Smooth muscle cell (in vitro differentiated cells): ENCODE measurements at regions not wholly inside any gene's neighbourhood (a gene's known extent, or its start where the extent isn't known, plus 50 kb on each side); places are given as distances from the start of the nearest gene placed in this dataset.

Experiments used
- DNase-seq: peaks from one replicate; lab custom pipeline; 2025; ENCODE audit not compliant: unreplicated experiment; lab: John Stamatoyannopoulos, UW
- H2AFZ ChIP-seq: fragments of 200-600 bp; sonication (generic); 2 replicates; pipeline ENCODE4 v1.6.0; 2016; ENCODE audit warnings: antibody characterized with exemption, low read depth, mild to moderate bottlenecking
- H3F3A ChIP-seq: fragments of 200-600 bp; sonication (generic); 2 replicates; pipeline ENCODE4 v1.6.0; 2017; ENCODE audit warnings: antibody characterized with exemption, low read depth
- H3K27ac ChIP-seq: fragments of 200-600 bp; sonication (generic); 2 replicates; pipeline ENCODE4 v1.5.1; 2016; ENCODE audit warnings: low read depth, mild to moderate bottlenecking
- H3K27me3 ChIP-seq: fragments of 200-600 bp; sonication (generic); 2 replicates; pipeline ENCODE4 v1.6.1; 2016; ENCODE audit warnings: low read depth, mild to moderate bottlenecking
- H3K36me3 ChIP-seq: fragments of 200-600 bp; sonication (generic); 2 replicates; pipeline ENCODE4 v1.5.1; 2016; ENCODE audit warnings: low read depth
- H3K4me1 ChIP-seq: fragments of 200-600 bp; sonication (generic); 2 replicates; pipeline ENCODE4 v1.5.1; 2016; ENCODE audit warnings: low read depth
- H3K4me2 ChIP-seq: fragments of 200-600 bp; sonication (generic); 2 replicates; pipeline ENCODE4 v1.6.0; 2016; ENCODE audit warnings: mild to moderate bottlenecking
- H3K4me3 ChIP-seq: fragments of 200-600 bp; sonication (generic); 2 replicates; pipeline ENCODE4 v1.5.1; 2016; ENCODE audit warnings: mild to moderate bottlenecking
- H3K79me2 ChIP-seq: fragments of 200-600 bp; sonication (generic); 2 replicates; pipeline ENCODE4 v1.6.0; 2016; ENCODE audit warnings: low read depth, mild to moderate bottlenecking
- H3K9ac ChIP-seq: fragments of 200-600 bp; sonication (generic); 2 replicates; pipeline ENCODE4 v1.6.0; 2016; ENCODE audit warnings: low read depth
- H3K9me3 ChIP-seq: fragments of 200-600 bp; sonication (generic); replicated peaks from 2 replicates; pipeline ENCODE4 v1.5.1; 2016; ENCODE audit warnings: low read depth
- H4K20me1 ChIP-seq: fragments of 200-600 bp; sonication (generic); 2 replicates; pipeline ENCODE4 v1.6.0; 2016; ENCODE audit warnings: low read depth
- WGBS: methylation state at CpG from one replicate; pipeline ENCODE4 v1.1.7; 2016; ENCODE audit warnings: low lambda C conversion rate; 5-methylcytosine and 5-hydroxymethylcytosine counted together
- TF ChIP-seq, protein P1 (sequence below): fragments of 200-600 bp; sonication (generic); IDR thresholded peaks from 2 replicates; pipeline ENCODE4 v1.5.1; 2017; ENCODE audit warnings: borderline replicate concordance, mild to moderate bottlenecking, antibody characterized with exemption; ENCODE audit not compliant: insufficient read depth, poor library complexity, severe bottlenecking

DNA sequence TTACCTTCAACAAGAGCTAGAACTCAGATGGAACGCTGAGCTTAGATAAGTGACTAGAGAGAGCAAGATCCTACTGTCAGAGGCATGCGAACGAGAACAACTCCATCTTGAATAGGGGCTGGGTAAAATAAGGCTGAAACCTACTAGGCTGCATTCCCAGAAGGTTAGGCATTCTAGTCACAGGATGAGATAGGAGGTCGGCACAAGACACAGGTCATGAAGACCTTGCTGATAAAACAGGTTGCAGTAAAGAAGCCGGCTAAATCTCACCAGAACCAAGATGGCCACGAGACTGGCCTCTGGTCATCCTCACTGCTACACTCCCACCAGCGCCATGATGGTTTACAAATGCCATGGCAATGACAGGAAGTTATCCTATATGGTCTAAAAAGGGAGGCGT, 59.6 kb upstream of the PLEKHG3 start:
- Histone ChIP-seq H3K4me2 (peak overlapping the region; percentile 66), H3K9ac (peak overlapping the region; percentile 59), H3K4me1 (peaks cover 24% of the 10 kb centered on the region), H3K9me3 (no peaks in the 10 kb centered on the region), H4K20me1 (no peaks in the 10 kb centered on the region), H3K4me3 (no peak overlapping the region), H3F3A (peaks cover 14% of the 10 kb centered on the region), H2AFZ (peak overlapping the region; percentile 31), H3K27me3 (no peaks in the 10 kb centered on the region), H3K79me2 (no peaks in the 10 kb centered on the region), H3K36me3 (no peaks in the 10 kb centered on the region), H3K27ac (peak overlapping the region; percentile 95)
- TF ChIP-seq, protein P1, sequence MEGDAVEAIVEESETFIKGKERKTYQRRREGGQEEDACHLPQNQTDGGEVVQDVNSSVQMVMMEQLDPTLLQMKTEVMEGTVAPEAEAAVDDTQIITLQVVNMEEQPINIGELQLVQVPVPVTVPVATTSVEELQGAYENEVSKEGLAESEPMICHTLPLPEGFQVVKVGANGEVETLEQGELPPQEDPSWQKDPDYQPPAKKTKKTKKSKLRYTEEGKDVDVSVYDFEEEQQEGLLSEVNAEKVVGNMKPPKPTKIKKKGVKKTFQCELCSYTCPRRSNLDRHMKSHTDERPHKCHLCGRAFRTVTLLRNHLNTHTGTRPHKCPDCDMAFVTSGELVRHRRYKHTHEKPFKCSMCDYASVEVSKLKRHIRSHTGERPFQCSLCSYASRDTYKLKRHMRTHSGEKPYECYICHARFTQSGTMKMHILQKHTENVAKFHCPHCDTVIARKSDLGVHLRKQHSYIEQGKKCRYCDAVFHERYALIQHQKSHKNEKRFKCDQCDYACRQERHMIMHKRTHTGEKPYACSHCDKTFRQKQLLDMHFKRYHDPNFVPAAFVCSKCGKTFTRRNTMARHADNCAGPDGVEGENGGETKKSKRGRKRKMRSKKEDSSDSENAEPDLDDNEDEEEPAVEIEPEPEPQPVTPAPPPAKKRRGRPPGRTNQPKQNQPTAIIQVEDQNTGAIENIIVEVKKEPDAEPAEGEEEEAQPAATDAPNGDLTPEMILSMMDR: no peak
- WGBS: 77% methylated on average over 8 of the region's 8 CpGs
- DNase-seq: no peak

DNA sequence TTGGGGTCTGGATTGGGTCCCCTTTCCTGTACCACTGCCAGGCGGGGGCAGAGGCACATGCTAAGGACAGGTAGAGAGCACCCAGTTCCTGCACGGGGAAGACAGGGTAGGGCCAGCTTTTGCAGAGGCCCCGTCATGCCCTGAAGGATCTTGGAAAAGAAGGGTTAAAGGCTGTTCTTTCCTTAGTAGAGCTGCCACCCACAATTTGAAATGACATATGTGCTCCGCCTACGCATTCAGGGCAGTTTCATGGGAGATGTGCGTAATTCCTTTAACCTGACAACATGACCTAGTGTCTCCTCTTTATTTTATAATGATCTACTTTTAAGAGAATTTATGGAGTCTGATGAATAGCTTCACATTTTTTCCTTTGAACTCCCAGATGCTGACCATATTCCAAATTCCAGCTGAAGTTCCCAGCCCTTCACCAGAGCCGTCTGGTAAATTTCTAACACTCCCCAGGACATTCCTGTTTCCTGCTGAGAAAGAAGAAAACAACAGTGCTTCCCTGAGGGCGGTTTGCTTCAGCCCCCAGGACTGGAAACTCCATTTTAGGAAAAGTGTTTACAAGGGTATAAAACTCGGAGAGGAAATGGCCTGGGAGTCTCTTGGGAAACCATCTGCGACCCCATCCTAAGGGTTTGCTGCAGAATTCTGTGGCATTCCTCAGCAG, 58.9 kb upstream of the PLEKHG3 start:
- peak overlapping the region; percentile 12 for H3K4me3 ChIP-seq
- TF ChIP-seq, protein P1: no peak
- DNase-seq: no peak
- peak overlapping the region; percentile 66 for H3K4me2 ChIP-seq
- no peaks in the 10 kb centered on the region for H4K20me1 ChIP-seq
- peaks cover 22% of the 10 kb centered on the region for H3K4me1 ChIP-seq
- no peaks in the 10 kb centered on the region for H3K9me3 ChIP-seq
- peak overlapping the region; percentile 95 for H3K27ac ChIP-seq
- H2AFZ ChIP-seq: peak overlapping the region; percentile 31
- H3F3A ChIP-seq: peaks cover 14% of the 10 kb centered on the region
- H3K36me3 ChIP-seq: no peaks in the 10 kb centered on the region
- H3K79me2 ChIP-seq: no peaks in the 10 kb centered on the region
- H3K9ac ChIP-seq: peak overlapping the region; percentile 59
- no peaks in the 10 kb centered on the region for H3K27me3 ChIP-seq
- 5% methylated on average over 10 of the region's 10 CpGs for WGBS

DNA sequence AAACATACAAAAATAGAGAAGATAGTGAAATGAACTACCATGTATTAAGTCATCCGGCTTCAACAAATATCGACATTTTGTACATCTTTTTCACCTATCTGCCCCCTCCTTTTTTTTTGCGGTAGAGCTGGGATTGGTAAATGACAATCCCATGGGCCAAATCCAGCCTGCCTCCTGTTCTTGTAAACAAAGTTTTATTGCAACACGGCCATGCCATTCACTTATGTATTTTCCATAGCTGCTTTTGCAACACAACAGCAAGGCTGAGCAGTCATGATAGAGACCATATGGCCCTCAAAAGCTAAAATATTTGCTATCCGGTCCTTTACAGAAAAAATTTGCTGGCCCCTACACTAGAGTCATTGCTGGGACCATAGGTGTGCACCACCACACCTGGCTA, 58.1 kb upstream of the PLEKHG3 start:
- Histone ChIP-seq H3K4me1 (peaks cover 22% of the 10 kb centered on the region), H4K20me1 (no peaks in the 10 kb centered on the region), H3K27ac (peak overlapping the region; percentile 95), H3K79me2 (no peaks in the 10 kb centered on the region), H3K36me3 (no peaks in the 10 kb centered on the region), H3K27me3 (no peaks in the 10 kb centered on the region), H3F3A (peaks cover 14% of the 10 kb centered on the region), H2AFZ (no peak overlapping the region), H3K4me2 (peak overlapping the region; percentile 28), H3K9ac (peak overlapping the region; percentile 13), H3K9me3 (no peaks in the 10 kb centered on the region), H3K4me3 (peak overlapping the region; percentile 12)
- TF ChIP-seq, protein P1: no peak
- WGBS: 27% methylated on average over 5 of the region's 5 CpGs
- no peak for DNase-seq
